ENCODE measurements at regions not wholly inside any gene's neighbourhood (a gene's known extent, or its start where the extent isn't known, plus 50 kb on each side); places are given as distances from the start of the nearest gene placed in this dataset.

DNA sequence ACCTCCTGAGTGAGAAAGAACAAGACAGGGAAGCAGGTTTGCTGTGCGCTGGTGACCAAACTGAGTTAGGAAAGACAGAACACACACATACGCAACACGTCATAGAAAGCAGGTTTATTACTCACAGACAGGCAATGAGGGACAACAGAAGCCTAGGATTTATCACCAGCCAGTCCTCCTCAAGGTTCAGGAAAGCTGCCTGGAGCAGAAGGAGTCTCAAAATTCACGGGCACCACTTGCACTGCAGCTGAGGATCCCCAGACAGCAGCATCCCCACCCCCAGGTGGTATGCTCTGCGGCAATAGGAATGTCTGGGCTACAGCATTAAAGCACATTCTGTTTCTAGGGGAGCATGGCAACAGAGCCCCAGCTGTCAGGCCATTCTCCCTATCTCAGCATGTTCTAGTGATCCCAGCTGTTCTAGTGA, 284.4 kb upstream of the RGPD4 start:
- DNase-seq, result no peak
- no peaks in the 10 kb centered on the region for H3K36me3 ChIP-seq
- ATAC-seq (ENCODE audit: low FRiP score in 2 of 2), result no peak
- no peak overlapping the region for H3K27ac ChIP-seq
- H3K4me3 ChIP-seq, result no peak overlapping the region
- 75 to 95% methylated on average over 3 to 5 of the region's 5 CpGs for WGBS, 2 donors
- TF ChIP-seq, protein P1, sequence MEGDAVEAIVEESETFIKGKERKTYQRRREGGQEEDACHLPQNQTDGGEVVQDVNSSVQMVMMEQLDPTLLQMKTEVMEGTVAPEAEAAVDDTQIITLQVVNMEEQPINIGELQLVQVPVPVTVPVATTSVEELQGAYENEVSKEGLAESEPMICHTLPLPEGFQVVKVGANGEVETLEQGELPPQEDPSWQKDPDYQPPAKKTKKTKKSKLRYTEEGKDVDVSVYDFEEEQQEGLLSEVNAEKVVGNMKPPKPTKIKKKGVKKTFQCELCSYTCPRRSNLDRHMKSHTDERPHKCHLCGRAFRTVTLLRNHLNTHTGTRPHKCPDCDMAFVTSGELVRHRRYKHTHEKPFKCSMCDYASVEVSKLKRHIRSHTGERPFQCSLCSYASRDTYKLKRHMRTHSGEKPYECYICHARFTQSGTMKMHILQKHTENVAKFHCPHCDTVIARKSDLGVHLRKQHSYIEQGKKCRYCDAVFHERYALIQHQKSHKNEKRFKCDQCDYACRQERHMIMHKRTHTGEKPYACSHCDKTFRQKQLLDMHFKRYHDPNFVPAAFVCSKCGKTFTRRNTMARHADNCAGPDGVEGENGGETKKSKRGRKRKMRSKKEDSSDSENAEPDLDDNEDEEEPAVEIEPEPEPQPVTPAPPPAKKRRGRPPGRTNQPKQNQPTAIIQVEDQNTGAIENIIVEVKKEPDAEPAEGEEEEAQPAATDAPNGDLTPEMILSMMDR (IDR thresholded peaks at IDR 0.05), result no peak
- TF ChIP-seq POLR2A (IDR thresholded peaks at IDR 0.05) (no peak), POLR2AphosphoS5 (IDR thresholded peaks at IDR 0.05) (no peak), EP300 (IDR thresholded peaks at IDR 0.05) (no peak)
- H3K4me1 ChIP-seq, result no peaks in the 10 kb centered on the region
- H3K27me3 ChIP-seq, result no peaks in the 10 kb centered on the region
- H3K9me3 ChIP-seq, result no peaks in the 10 kb centered on the region

DNA sequence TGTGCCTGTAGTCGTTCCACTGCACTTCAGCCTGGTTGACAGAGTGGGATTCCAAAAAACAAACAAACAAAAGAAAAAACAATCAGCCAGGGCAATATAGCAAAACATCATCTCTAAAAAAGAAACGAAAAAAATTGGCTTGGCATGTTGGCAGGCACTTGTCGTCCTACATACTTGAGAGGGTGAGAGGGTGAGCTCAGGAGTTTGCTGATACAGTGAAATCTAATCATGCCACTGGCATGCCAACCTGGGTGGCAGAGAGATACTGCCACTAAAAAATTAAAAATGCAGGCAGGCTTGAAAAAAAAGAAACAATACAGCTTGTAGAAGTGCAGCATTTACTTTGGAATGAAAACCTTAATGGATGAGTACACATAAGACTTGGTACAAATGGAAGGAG, 282.9 kb upstream of the RGPD4 start:
- TF ChIP-seq, protein P1 (IDR thresholded peaks at IDR 0.05), result no peak
- no peak for TF ChIP-seq POLR2A (IDR thresholded peaks at IDR 0.05)
- no peak for TF ChIP-seq EP300 (IDR thresholded peaks at IDR 0.05)
- TF ChIP-seq POLR2AphosphoS5 (IDR thresholded peaks at IDR 0.05), result no peak
- H3K4me3 ChIP-seq, result no peak overlapping the region
- no peaks in the 10 kb centered on the region for H3K27me3 ChIP-seq
- WGBS, 2 donors, result 62 to 65% methylated on average over 3 of the region's 3 CpGs
- H3K27ac ChIP-seq, result no peak overlapping the region
- DNase-seq (no peak), ATAC-seq (ENCODE audit: low FRiP score in 2 of 2) (no peak)
- no peaks in the 10 kb centered on the region for H3K9me3 ChIP-seq
- no peaks in the 10 kb centered on the region for H3K36me3 ChIP-seq
- no peaks in the 10 kb centered on the region for H3K4me1 ChIP-seq

DNA sequence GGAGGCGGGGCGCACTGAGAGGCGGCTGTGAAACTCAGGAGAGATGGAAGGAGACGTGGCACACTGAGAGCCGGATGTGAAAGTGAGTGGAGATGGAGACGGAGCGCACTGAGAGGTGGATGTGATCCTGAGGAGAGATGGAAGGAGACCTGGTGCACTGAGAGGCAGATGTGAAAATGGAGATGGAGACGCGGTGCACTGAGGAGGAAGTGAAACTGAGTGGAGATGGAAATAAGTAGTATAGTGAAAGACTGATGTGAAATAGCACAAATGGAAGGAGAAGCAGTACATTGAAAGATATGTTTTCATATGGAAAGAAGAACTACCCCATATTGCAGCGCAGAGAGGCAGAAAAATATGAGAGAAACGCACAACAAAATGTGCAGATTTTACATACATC, 281.6 kb upstream of the RGPD4 start:
- no peak for DNase-seq
- no peak overlapping the region for H3K27ac ChIP-seq
- H3K36me3 ChIP-seq, result no peaks in the 10 kb centered on the region
- no peaks in the 10 kb centered on the region for H3K27me3 ChIP-seq
- H3K4me3 ChIP-seq, result no peak overlapping the region
- ATAC-seq (ENCODE audit: low FRiP score in 2 of 2), result no peak
- no peak for TF ChIP-seq POLR2A (IDR thresholded peaks at IDR 0.05)
- TF ChIP-seq, protein P1 (IDR thresholded peaks at IDR 0.05), result no peak
- no peak for TF ChIP-seq POLR2AphosphoS5 (IDR thresholded peaks at IDR 0.05)
- no peak for TF ChIP-seq EP300 (IDR thresholded peaks at IDR 0.05)
- WGBS, 2 donors, result 77 to 92% methylated on average over 11 of the region's 11 CpGs
- H3K9me3 ChIP-seq, result no peaks in the 10 kb centered on the region
- no peaks in the 10 kb centered on the region for H3K4me1 ChIP-seq

DNA sequence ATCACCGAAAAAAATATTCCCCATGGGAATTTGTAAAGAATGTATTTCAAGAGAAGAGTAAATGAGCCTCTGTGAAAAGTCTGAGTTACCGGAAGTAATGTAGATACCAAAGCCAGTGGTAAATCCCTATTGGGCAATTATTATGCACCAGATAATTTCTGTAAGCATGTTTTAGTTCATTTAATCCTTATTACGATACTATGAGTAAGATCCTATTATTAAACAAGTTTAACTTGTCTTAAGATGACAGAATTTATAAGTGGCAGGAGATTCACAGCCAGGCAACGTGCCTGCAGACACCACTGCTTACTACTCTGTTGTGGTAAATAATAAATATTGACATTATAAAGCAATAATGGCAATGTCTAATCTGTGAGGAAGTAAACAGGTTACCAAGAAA, 280.8 kb upstream of the RGPD4 start:
- Histone ChIP-seq H3K4me3 (no peak overlapping the region), H3K27me3 (no peaks in the 10 kb centered on the region), H3K9me3 (no peaks in the 10 kb centered on the region), H3K36me3 (no peaks in the 10 kb centered on the region), H3K4me1 (no peaks in the 10 kb centered on the region), H3K27ac (no peak overlapping the region)
- ATAC-seq (ENCODE audit: low FRiP score in 2 of 2) (no peak), DNase-seq (no peak)
- 66 to 76% methylated on average over 4 of the region's 4 CpGs for WGBS, 2 donors
- TF ChIP-seq POLR2A (IDR thresholded peaks at IDR 0.05), result no peak
- TF ChIP-seq, protein P1 (IDR thresholded peaks at IDR 0.05), result no peak
- TF ChIP-seq POLR2AphosphoS5 (IDR thresholded peaks at IDR 0.05), result no peak
- TF ChIP-seq EP300 (IDR thresholded peaks at IDR 0.05), result no peak

DNA sequence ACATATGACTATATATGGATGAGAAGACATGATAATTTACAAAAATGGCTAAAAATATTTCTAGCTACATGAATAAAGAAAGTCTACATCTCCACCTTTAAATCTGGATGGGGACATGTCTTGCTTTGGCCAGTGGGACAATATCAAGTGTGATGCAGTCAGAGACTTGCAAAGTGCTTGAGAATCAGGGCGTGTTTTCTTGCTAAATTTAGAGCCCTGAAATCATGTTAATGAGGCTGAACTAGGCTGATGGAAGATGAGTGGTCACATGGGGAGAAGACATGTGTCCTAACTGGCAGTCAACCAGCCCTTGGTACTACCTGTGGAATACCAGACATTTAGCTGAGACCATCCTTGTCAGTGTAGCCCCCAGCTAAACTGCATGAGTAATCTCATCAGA, 278.5 kb upstream of the RGPD4 start:
- Histone ChIP-seq H3K27me3 (no peaks in the 10 kb centered on the region), H3K27ac (no peak overlapping the region), H3K9me3 (no peaks in the 10 kb centered on the region), H3K36me3 (no peaks in the 10 kb centered on the region), H3K4me1 (no peaks in the 10 kb centered on the region), H3K4me3 (no peak overlapping the region)
- TF ChIP-seq, protein P1 (IDR thresholded peaks at IDR 0.05), result no peak
- TF ChIP-seq EP300 (IDR thresholded peaks at IDR 0.05) (no peak), POLR2A (IDR thresholded peaks at IDR 0.05) (no peak)
- ATAC-seq (ENCODE audit: low FRiP score in 2 of 2) (no peak), DNase-seq (no peak)
- 46 to 57% methylated on average over 1 of the region's 1 CpG for WGBS, 2 donors

All from upper lobe of left lung (tissue), 6 donors.